ENCODE measurements at regions not wholly inside any gene's neighbourhood (a gene's known extent, or its start where the extent isn't known, plus 50 kb on each side); places are given as distances from the start of the nearest gene placed in this dataset.
A peak's percentile ranks its signal among the peaks of the same experiment; 100 is the strongest.

- TF ChIP-seq REST (IDR thresholded peaks at IDR 0.05; ENCODE audit: insufficient replicate concordance, low read depth) (no peak), CTCF (IDR thresholded peaks at IDR 0.05; ENCODE audit: insufficient read depth, low read length) (no peak), SPI1 (IDR thresholded peaks at IDR 0.05; ENCODE audit: borderline replicate concordance, low read depth) (no peak), POLR2AphosphoS5 (IDR thresholded peaks at IDR 0.05; ENCODE audit: low read depth) (no peak), GABPA (IDR thresholded peaks at IDR 0.05; ENCODE audit: low read depth) (no peak)
- Histone ChIP-seq H3K4me3 (replicated peaks; ENCODE audit: insufficient read depth, low read length) (no peak overlapping the region), H3K27ac (replicated peaks) (no peak overlapping the region), H3K27me3 (ENCODE audit: insufficient read depth, poor library complexity, severe bottlenecking) (no peaks in the 10 kb centered on the region)
- no peak for DNase-seq (ENCODE audit: low read depth in 1 of 2, low spot score in 1 of 2)
These were observed 68.0 kb upstream of the KLF6 start for GRCh38 chr10:3853016-3853415.

DNA sequence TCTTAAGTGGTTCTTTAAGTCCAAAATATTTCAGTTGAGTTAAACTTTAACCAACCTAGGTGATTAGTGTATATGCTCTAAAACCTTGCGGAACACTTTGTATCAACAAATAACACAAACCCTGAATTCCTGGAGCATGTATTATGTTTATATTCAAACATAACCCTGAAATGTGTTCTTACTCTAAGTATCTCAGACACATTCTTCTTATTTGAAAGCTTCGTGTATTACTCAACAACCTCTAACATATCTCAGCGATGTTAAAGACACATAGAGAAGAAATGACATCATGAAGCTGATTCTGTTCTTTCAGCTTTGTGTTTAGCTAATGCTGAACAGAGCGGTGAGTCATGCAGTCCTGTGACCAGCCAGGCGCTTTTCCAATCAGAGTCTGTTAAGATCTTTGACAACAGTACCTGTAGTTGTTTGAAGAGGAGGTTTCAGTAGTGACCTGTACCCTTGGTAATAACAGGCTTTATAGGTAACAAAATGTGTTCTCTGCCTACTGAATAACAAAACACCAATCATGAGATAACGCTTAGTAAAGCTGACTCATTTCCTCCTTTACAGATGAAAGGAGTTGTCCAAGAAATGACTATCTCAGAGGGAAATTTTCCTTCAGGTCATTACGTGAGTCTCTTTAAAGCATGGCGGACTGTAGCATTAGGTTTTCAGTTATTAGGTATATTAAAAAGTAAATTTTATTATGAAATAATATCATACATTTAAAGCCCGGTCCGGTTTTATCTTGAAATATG, 67.3 kb upstream of the KLF6 start:
- peak; percentile 16 to 42 for DNase-seq (ENCODE audit: low read depth in 1 of 2, low spot score in 1 of 2)
- peak overlapping the region; percentile 50 for H3K27ac ChIP-seq (replicated peaks)
- H3K4me3 ChIP-seq (replicated peaks; ENCODE audit: insufficient read depth, low read length), result no peak overlapping the region
- no peaks in the 10 kb centered on the region for H3K27me3 ChIP-seq (ENCODE audit: insufficient read depth, poor library complexity, severe bottlenecking)
- TF ChIP-seq POLR2AphosphoS5 (IDR thresholded peaks at IDR 0.05; ENCODE audit: low read depth) (no peak), CTCF (IDR thresholded peaks at IDR 0.05; ENCODE audit: insufficient read depth, low read length) (no peak), SPI1 (IDR thresholded peaks at IDR 0.05; ENCODE audit: borderline replicate concordance, low read depth) (no peak), GABPA (IDR thresholded peaks at IDR 0.05; ENCODE audit: low read depth) (no peak), REST (IDR thresholded peaks at IDR 0.05; ENCODE audit: insufficient replicate concordance, low read depth) (no peak)

DNA sequence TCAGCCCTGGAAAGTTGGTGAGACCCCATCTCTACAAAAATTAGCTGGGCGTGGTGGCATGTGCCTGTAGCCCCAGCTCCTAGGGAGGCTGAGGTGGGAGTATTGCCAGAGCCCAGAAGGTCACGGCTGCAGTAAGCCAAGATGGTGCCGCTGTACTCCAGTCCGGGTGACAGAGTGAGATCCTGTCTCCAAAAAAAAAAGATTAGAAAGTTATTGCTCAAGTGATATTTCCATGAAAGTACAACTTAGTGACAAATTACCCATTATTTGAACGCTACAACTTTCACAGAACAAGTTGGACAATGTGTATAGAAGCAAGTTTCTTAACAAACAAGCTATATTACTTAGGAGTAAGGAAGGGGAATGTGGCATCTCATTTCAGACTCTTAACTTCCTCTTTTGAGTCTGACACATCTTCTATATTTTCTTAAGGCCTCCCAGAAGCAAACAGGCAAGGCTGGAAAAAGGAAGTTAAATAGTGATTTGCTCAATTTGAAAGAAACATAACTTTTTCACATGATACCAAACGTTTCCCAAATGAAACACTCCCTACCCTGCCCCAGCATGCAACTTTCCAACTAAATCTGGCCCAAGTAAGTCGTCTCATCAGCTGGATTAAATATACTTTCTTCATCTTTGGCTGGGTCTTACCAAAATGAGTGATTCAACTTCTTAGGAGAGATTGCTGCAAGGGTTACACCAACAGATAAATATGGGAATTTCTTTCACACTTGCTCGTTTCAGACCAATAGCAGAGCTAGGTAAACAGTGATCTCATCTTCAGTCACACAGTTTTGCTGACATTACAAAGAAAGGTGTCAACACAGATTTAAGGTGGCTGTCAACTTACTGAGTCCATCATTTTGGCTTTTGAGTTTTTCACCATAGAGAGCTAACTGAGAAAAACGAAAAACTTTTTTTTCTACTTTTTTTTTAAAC, 66.3 kb upstream of the KLF6 start:
- TF ChIP-seq GABPA (IDR thresholded peaks at IDR 0.05; ENCODE audit: low read depth) (no peak), SPI1 (IDR thresholded peaks at IDR 0.05; ENCODE audit: borderline replicate concordance, low read depth) (no peak), REST (IDR thresholded peaks at IDR 0.05; ENCODE audit: insufficient replicate concordance, low read depth) (no peak), CTCF (IDR thresholded peaks at IDR 0.05; ENCODE audit: insufficient read depth, low read length) (no peak), POLR2AphosphoS5 (IDR thresholded peaks at IDR 0.05; ENCODE audit: low read depth) (no peak)
- H3K27ac ChIP-seq (replicated peaks), result peak overlapping the region; percentile 50
- DNase-seq (ENCODE audit: low read depth in 1 of 2, low spot score in 1 of 2), result peak; percentile 39 to 50
- H3K4me3 ChIP-seq (replicated peaks; ENCODE audit: insufficient read depth, low read length), result no peak overlapping the region
- H3K27me3 ChIP-seq (ENCODE audit: insufficient read depth, poor library complexity, severe bottlenecking), result no peaks in the 10 kb centered on the region
